Endothelial cell of umbilical vein (primary cell): ENCODE measurements at regions not wholly inside any gene's neighbourhood (a gene's known extent, or its start where the extent isn't known, plus 50 kb on each side); places are given as distances from the start of the nearest gene placed in this dataset.

Experiments used
- BruUV-seq: library from RNA; stranded (reverse); fragments of 400-500 nt; replicated peaks from 2 replicates; lab custom pipeline; 2021; lab: Mats Ljungman, UMichigan
- CTCF ChIA-PET: fragments of 300-600, 350-600 bp; sonication (Branson Sonifier 250); formaldehyde crosslinking; loops from one replicate; lab custom pipeline; 2021; ENCODE audit warnings: antibody characterized with exemption, inconsistent platforms; lab: Charles Lee
- POLR2A ChIA-PET: fragments of 300-600, 350-600 bp; sonication (Branson Sonifier 250); formaldehyde crosslinking; loops from one replicate; lab custom pipeline; 2021; ENCODE audit warnings: antibody characterized with exemption, inconsistent platforms; lab: Charles Lee
- DNase-seq: peaks from one replicate; pipeline ENCODE4 v3.0.0-alpha.2; 2011; ENCODE audit warnings: low read depth, low spot score
- FAIRE-seq: peaks from 2 replicates; lab custom pipeline; 2011; peaks lifted over from hg19 to GRCh38; lab: Jason Lieb, UNC
- H2AFZ ChIP-seq: 2 replicates; pipeline ENCODE4 v1.6.0; 2012; ENCODE audit warnings: low read depth, low read length, control low read depth, inconsistent platforms
- H3K27ac ChIP-seq: 2 replicates; pipeline ENCODE4 v1.5.1; 2011; ENCODE audit warnings: low read depth, mild to moderate bottlenecking, control low read depth, low read length, moderate library complexity; ENCODE audit not compliant: insufficient read depth
- H3K27me3 ChIP-seq, 2 experiments: 2 replicates each; pipeline versions ENCODE4 v1.6.0 to v1.6.1; 2011; ENCODE audit warnings: low read length in 2 of 2, mixed read lengths in 1 of 2; ENCODE audit not compliant: control insufficient read depth in 2 of 2, insufficient read depth in 2 of 2
- H3K36me3 ChIP-seq, 2 experiments: 2 replicates in 1 of 2; 3 replicates in 1 of 2; pipeline ENCODE4 v1.5.1; 2011; ENCODE audit warnings: low read length in 2 of 2, mild to moderate bottlenecking in 1 of 2, moderate library complexity in 1 of 2; ENCODE audit not compliant: control insufficient read depth in 2 of 2, insufficient read depth in 2 of 2; ENCODE audit errors: extremely low read depth in 1 of 2
- H3K4me1 ChIP-seq: 3 replicates; pipeline ENCODE4 v1.5.1; 2011; ENCODE audit warnings: mild to moderate bottlenecking, low read length; ENCODE audit not compliant: control insufficient read depth, insufficient read depth; ENCODE audit errors: extremely low read depth
- H3K4me2 ChIP-seq: 2 replicates; pipeline ENCODE4 v1.6.1; 2011; ENCODE audit warnings: low read length, control low read depth, mixed read lengths; ENCODE audit not compliant: insufficient read depth
- H3K4me3 ChIP-seq, 3 experiments: fragments of 200-600 bp in 1 of 3; sonication (generic), shearing (Covaris generic) in 1 of 3; replicated peaks in 1 of 3; 2 replicates each; pipeline ENCODE4 v1.5.1; 2011 to 2016; ENCODE audit warnings: control low read depth in 3 of 3, low read length in 3 of 3, mild to moderate bottlenecking in 2 of 3, inconsistent platforms in 1 of 3, low read depth in 1 of 3, moderate library complexity in 1 of 3; ENCODE audit not compliant: insufficient read depth in 1 of 3
- H3K79me2 ChIP-seq: 2 replicates; pipeline ENCODE4 v1.6.0; 2012; ENCODE audit warnings: low read length, inconsistent platforms; ENCODE audit not compliant: control insufficient read depth, insufficient read depth
- H3K9ac ChIP-seq: replicated peaks from 2 replicates; pipeline ENCODE3; 2011; ENCODE audit warnings: low read length, control low read depth; ENCODE audit not compliant: insufficient read depth; ENCODE audit errors: extremely low read depth
- H3K9me1 ChIP-seq: replicated peaks from 3 replicates; pipeline ENCODE4 v1.6.0; 2011; ENCODE audit warnings: mild to moderate bottlenecking, low read length; ENCODE audit not compliant: control insufficient read depth, insufficient read depth; ENCODE audit errors: extremely low read depth
- H3K9me3 ChIP-seq: replicated peaks from 2 replicates; pipeline ENCODE4 v1.5.1; 2012; ENCODE audit warnings: low read length, inconsistent platforms; ENCODE audit not compliant: control insufficient read depth, insufficient read depth
- H4K20me1 ChIP-seq: replicated peaks from 2 replicates; pipeline ENCODE3; 2011; ENCODE audit warnings: mild to moderate bottlenecking, low read length; ENCODE audit not compliant: control insufficient read depth, insufficient read depth; ENCODE audit errors: extremely low read depth
- CTCF ChIP-seq, 2 donors: IDR thresholded peaks; 1 replicate in 1 of 2; 2 replicates in 1 of 2; pipeline ENCODE4 v1.5.1; 2011; ENCODE audit warnings: low read length in 2 of 2, mild to moderate bottlenecking in 2 of 2, moderate library complexity in 2 of 2, control low read depth in 1 of 2, inconsistent platforms in 1 of 2, low read depth in 1 of 2; ENCODE audit not compliant: insufficient read depth in 1 of 2; ENCODE audit errors: extremely low read depth in 1 of 2
- EZH2 ChIP-seq: IDR thresholded peaks from 2 replicates; pipeline ENCODE4 v1.6.1; 2012; ENCODE audit warnings: borderline replicate concordance, low read depth, mild to moderate bottlenecking, moderate library complexity, low read length, inconsistent platforms; ENCODE audit not compliant: severe bottlenecking
- FOS ChIP-seq: IDR thresholded peaks from 2 replicates; pipeline ENCODE4 v1.6.1; 2011; ENCODE audit warnings: mild to moderate bottlenecking, low read length, moderate library complexity, borderline replicate concordance; ENCODE audit not compliant: insufficient read depth
- GATA2 ChIP-seq: IDR thresholded peaks from 2 replicates; pipeline ENCODE4 v1.7.0; 2011; ENCODE audit warnings: low read depth, mild to moderate bottlenecking, moderate library complexity, mixed read lengths, low read length; ENCODE audit not compliant: insufficient read length, insufficient read depth
- JUN ChIP-seq: IDR thresholded peaks from 2 replicates; pipeline ENCODE4 v1.6.1; 2011; ENCODE audit warnings: borderline replicate concordance, low read depth; ENCODE audit not compliant: insufficient read length, insufficient read depth
- MYC ChIP-seq: IDR thresholded peaks from one replicate; pipeline ENCODE4 v1.6.1; 2011; ENCODE audit warnings: mild to moderate bottlenecking, low read depth, low read length
- POLR2A ChIP-seq: IDR thresholded peaks from 2 replicates; pipeline ENCODE4 v1.6.1; 2012; ENCODE audit warnings: low read depth, mild to moderate bottlenecking, control low read depth, low read length
- POLR2AphosphoS5 ChIP-seq: IDR thresholded peaks from 2 replicates; pipeline ENCODE4 v1.6.1; 2012; ENCODE audit warnings: low read depth, mild to moderate bottlenecking, control low read depth, low read length, moderate library complexity; ENCODE audit not compliant: insufficient read depth
- dilution Hi-C: fragments of 300-500 bp; cut with MboI; formaldehyde crosslinking; loops from one replicate; pipeline ENCODE4 v1.15.0; 2019; ENCODE audit warnings: low sequenced_read_pairs; ENCODE audit not compliant: extremely low pct_ligation_motif_present
- intact Hi-C: fragments of 100-400 bp; cut with micrococcal nuclease; formaldehyde crosslinking; loops from one replicate; pipeline ENCODE4 v1.10.0; 2022
- TF ChIP-seq, protein P1 (sequence below): IDR thresholded peaks from 2 replicates; pipeline ENCODE4 v1.6.1; 2011; ENCODE audit not compliant: insufficient read depth, insufficient read length

DNA sequence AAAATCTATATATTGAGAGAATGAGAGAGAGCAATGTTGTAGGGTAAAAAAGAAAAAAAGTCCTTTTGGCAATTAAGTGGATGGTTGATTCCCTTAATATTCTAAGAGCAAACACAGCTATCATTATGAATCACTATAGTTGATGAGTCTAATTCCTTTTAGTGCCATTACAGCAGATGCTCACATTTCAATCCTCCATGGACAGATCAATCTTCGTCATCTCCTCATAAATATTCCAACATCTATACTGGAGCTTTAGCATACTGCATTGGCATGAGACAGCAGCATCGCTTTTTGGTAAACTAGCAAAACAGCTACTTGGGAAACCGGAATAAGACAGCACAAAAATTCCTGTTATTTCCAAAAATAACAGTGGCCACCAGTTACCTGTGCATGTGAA is 796.7 kb downstream of the QKI start:
- Histone ChIP-seq H3K9me3 (no peaks in the 10 kb centered on the region), H3K79me2 (no peaks in the 10 kb centered on the region), H4K20me1 (no peaks in the 10 kb centered on the region), H3K4me1 (no peaks in the 10 kb centered on the region), H3K9me1 (no peaks in the 10 kb centered on the region), H3K4me2 (no peak overlapping the region), H2AFZ (no peak overlapping the region), H3K27ac (no peak overlapping the region), H3K9ac (no peak overlapping the region), H3K27me3 (no peaks in the 10 kb centered on the region), H3K4me3 (no peak overlapping the region), H3K36me3 (no peaks in the 10 kb centered on the region)
- CTCF ChIA-PET: no interaction called here
- POLR2A ChIA-PET: no interaction called here
- TF ChIP-seq JUN (no peak), GATA2 (no peak), EZH2 (no peak), POLR2A (no peak), POLR2AphosphoS5 (no peak)
- TF ChIP-seq, protein P1, sequence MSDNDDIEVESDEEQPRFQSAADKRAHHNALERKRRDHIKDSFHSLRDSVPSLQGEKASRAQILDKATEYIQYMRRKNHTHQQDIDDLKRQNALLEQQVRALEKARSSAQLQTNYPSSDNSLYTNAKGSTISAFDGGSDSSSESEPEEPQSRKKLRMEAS: no peak
- intact Hi-C loops (no loop called here), dilution Hi-C loops (no loop called here)
- no TSS peak for BruUV-seq
- DNase-seq: no peak
- no peak for FAIRE-seq

DNA sequence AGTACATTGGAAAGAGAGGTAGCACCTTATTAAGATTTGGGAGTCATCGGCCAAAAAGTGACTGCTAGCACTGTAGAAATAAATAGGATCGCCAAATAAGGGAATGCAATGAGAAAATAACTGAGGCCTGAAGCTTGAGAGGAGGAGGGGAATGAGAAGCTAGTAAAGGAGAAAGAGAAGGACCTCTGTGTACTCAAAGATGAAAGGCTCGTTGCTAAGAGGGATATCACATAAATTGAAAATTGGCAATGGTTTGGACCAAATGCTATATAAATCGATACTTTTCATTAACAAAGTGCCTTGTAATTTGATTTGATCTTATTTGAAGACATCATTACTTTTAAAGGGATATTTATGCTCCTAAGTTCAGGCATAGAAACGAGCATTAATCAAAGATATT is 796.3 kb downstream of the QKI start:
- TF ChIP-seq POLR2AphosphoS5: no peak
- no peak for TF ChIP-seq FOS
- TF ChIP-seq EZH2: no peak
- TF ChIP-seq JUN: no peak
- TF ChIP-seq GATA2: no peak
- TF ChIP-seq, protein P1: no peak
- TF ChIP-seq CTCF (IDR thresholded peaks at IDR 0.05; ENCODE audit: extremely low read depth in 1 of 2, insufficient read depth in 1 of 2, low read depth in 1 of 2, low read length in 2 of 2): no peak
- TF ChIP-seq POLR2A: no peak
- no peak for TF ChIP-seq MYC
- Histone ChIP-seq H3K27ac (no peak overlapping the region), H3K36me3 (no peaks in the 10 kb centered on the region), H3K27me3 (no peaks in the 10 kb centered on the region), H3K79me2 (no peaks in the 10 kb centered on the region), H3K4me1 (no peaks in the 10 kb centered on the region), H3K4me3 (no peak overlapping the region), H3K9ac (no peak overlapping the region), H3K9me1 (no peaks in the 10 kb centered on the region), H4K20me1 (no peaks in the 10 kb centered on the region), H3K9me3 (no peaks in the 10 kb centered on the region), H3K4me2 (no peak overlapping the region), H2AFZ (no peak overlapping the region)
- no TSS peak for BruUV-seq
- intact Hi-C loops (no loop called here), dilution Hi-C loops (no loop called here)
- ChIA-PET POLR2A (no interaction called here), CTCF (no interaction called here)
- FAIRE-seq (no peak), DNase-seq (no peak)
